NT2/D1 (cell line): ENCODE measurements at regions not wholly inside any gene's neighbourhood (a gene's known extent, or its start where the extent isn't known, plus 50 kb on each side); places are given as distances from the start of the nearest gene placed in this dataset.

Source experiments
- SUZ12 ChIP-seq: IDR thresholded peaks from 2 replicates; pipeline ENCODE4 v1.6.1; 2011; ENCODE audit not compliant: insufficient read length, insufficient read depth; ENCODE audit errors: extremely low read depth
- YY1 ChIP-seq: IDR thresholded peaks from 2 replicates; pipeline ENCODE4 v1.6.1; 2011; ENCODE audit not compliant: insufficient read length, insufficient read depth
- ZNF274 ChIP-seq: IDR thresholded peaks from 2 replicates; pipeline ENCODE4 v1.6.1; 2011; ENCODE audit warnings: mild to moderate bottlenecking, low read depth, low read length

DNA sequence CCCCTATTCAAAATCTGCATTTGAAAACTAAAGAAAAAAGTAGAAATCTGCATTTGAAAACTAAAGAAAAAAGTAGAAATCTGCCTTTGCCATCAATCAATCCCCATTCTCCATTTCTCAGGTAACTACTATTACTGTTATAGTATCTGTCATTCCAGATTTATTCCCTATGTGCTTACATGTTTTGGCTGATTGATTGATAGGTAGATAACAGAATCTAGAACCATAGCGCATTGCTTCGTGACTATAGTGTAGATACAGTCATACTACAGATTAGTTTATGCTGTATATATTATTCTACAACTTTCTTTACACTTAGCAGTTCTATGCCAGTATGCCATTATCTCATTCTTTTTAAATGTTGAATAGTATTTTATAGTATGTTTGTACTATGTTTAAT is 163.0 kb downstream of the SIM1 start:
- no peak for TF ChIP-seq ZNF274
- TF ChIP-seq YY1, result no peak
- TF ChIP-seq SUZ12, result no peak
